Pons (tissue), 1 donor: ENCODE measurements at regions not wholly inside any gene's neighbourhood (a gene's known extent, or its start where the extent isn't known, plus 50 kb on each side); places are given as distances from the start of the nearest gene placed in this dataset.
"Not testable (repeated sequence)": the region's sequence is repeated elsewhere in the genome, so short reads cannot be mapped to it uniquely, and the experiment has no call there.

Source experiments
- DNase-seq: peaks from one replicate; pipeline ENCODE4 v3.0.0-alpha.2; 2016; ENCODE audit warnings: low spot score

DNA sequence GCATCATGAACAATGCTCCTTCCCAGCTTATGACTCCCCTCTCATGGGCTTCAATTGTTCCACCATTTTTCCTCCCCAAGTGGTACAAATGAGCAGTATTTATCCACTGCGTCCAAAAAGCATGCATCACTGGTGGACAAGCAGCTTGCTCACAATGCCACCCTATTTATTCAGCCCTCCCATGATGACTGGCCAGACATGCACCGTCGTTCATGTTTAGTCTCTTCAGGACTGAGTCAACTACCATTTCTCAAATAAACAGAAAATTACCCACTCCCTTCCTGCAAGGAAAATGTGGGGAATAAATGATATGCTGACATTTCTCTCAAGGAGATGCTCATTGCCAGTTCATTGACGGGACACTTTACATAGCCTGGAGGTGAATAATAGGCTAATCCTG lies 300.4 kb downstream of the C6orf118 start:
- no peak for DNase-seq

- DNase-seq, result no peak
Observed at GRCh38 chr6:165002866-165003265, 306.5 kb downstream of the C6orf118 start.

GRCh38 chr6:165002358-165002757 lies 307.0 kb downstream of the C6orf118 start:
- no peak for DNase-seq

DNA sequence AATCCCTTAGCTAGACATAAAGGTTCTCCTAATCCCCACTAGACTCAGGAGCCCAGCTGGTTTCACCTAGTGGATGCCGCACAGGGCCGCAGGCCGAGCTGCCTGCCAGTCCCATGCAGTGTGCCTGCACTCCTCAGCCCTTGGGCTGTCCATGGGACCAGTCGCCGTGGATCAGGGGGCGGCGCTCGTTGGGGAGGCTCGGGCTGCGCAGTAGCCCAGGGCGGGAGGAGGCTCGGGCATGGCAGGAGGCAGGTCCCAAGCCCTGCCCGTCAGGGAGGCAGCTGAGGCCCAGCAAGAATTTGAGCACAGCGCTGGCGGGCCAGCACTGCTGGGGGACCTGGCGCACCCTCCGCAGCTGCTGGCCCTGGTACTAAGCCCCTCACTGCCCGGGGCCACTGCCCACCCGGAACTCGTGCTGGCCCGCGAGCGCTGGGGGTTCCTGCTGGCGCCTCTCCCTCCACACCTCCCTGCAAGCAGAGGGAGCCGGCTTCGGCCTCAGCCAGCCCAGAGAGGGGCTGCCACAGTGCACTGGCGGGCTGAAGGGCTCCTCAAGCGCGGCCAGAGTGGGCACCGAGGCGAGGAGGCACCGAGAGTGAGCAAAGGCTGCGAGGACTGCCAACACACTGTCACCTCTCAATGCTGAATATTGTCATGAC lies 307.8 kb downstream of the C6orf118 start:
- DNase-seq, result no peak

DNA sequence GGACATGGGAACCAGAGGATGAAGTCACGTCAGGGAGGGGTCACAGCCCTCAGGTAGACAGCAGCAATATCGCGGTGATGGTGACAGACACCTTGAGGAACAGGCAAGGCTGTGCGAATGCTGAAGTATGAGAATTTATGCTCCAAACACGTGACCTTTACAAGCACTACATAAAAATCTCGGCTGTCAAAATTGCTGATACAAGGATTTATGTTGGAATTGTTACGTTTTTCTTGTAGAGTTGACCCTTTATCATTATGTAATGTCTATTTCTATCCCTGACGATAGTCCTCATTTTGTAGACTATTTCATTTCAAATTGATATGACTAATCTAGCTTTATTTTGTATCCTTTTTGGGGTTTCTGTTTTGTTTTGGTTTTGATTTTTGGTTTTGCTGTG lies 311.1 kb downstream of the C6orf118 start:
- DNase-seq, result no peak

DNA sequence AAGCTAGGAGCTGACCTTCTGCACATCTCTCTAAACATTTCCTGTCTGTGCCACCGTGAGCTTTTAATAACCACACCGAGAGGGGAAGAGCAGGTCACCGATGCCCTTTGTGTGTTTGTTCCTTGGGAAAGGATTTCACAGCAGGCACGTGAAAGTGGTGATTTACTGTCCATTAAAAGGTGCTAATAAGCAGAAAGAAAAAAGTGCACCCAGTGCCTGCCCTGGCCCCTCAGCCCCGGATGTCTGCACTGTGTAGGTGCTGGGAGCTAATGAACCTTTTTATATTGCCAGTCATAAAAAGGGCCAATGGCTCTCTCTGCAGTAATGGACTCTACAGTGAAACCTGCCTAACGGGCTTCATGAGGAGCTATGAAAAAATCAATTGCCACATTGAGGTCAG lies 312.6 kb downstream of the C6orf118 start:
- no peak for DNase-seq

DNA sequence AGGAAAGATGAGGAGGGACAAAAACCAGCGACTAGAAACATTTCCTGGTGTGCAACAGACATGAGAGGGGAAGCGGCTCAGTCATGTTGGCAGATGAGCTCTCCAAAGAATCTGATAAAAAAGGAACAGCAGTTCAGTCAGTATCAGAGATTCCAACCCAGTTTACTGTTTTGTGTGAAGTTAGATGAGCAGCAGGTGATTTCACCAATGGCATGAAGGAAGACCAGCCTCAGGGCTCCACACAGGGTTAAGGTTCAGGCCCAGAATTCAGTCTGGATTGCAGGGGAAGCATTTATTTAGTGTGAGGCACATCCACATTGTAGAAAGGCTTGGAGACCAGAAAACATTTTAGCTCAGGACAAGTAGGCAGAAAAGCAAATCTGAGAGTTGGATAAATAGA lies 317.8 kb downstream of the C6orf118 start:
- no peak for DNase-seq

- no peak for DNase-seq
Observed at GRCh38 chr6:164990901-164991300, 318.5 kb downstream of the C6orf118 start.

DNA sequence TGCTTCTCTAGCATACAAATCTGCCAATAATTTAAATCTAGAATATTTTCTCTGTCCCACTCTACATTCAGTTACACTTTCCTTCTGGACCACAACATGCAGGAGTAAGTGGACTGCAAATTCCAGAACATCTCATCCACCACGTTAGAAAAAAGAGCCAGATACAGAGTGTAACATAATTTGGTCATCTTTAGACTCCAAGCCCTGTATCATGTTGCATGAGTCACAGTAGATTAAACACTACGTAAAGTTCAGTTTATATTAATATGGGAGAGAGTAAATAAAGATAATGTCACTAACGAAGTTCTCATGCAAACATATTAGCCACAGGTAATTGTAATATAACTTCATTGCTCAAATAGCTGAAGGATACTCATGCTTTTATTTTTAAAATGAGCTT lies 327.0 kb downstream of the C6orf118 start:
- DNase-seq, result no peak

DNA sequence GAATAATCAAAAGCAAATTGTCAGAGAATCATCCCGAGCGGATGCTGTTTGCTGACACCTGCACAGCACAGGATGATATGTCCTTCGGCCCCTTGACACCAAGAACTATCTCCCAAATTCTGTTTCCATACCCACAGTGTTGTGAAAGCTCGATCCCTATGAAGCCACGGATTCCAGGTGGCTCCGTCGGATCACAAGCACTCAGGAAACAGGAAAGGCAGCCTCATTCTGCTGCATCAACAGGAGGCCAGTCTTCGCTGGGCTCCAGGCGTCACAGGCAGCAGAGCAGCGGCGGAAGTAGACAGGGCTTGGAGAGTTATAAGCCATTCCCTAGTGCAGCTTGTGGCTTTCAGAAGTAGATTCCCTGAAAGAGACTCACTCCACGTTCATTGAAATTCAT lies 342.3 kb downstream of the C6orf118 start:
- DNase-seq, result no peak

DNA sequence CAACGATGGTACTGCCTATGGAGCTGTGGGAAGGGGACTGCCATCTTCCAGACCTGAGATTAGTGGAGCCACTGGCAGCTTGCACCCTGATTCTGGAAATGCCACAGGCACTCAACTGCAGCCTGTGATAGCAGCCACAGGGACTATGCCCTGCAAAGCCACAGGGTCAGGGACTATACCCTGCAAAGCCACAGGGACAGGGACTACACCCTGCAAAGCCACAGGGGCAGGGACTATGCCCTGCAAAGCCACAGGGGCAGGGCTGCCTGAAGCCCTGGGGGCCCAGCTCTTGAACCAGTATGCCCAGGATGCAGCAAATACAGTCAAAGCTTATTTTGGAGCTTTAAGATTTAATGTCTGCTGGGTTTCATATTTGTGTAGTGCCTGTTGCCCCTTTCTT lies 346.6 kb downstream of the C6orf118 start:
- no peak for DNase-seq

DNA sequence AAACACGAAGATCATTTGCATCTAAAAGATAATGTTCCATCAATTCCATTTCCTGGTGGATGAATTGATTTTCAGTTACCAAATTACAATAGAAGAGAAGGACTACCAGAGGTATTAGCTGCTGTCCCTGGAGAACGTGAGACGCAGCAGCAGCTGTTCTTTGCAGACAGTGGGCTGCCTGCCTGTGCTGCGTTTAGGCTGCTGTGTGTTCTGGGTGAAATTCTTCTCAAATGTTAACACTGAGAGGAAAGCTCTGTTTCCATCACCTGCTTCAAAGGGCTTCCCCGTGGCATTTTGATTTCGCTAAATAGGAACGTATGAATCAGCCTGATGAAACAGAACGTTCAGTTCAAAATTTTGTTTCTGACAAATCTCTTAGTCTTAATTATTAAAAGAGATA lies 362.2 kb downstream of the C6orf118 start:
- DNase-seq, result no peak

GRCh38 chr6:164942271-164942670 lies 367.1 kb downstream of the C6orf118 start:
- DNase-seq, result no peak

GRCh38 chr6:164933238-164933794 lies 376.1 kb downstream of the C6orf118 start:
- DNase-seq, result not testable (repeated sequence)

GRCh38 chr6:164929408-164929977 lies 379.9 kb downstream of the C6orf118 start:
- DNase-seq, result peak; percentile 9

DNA sequence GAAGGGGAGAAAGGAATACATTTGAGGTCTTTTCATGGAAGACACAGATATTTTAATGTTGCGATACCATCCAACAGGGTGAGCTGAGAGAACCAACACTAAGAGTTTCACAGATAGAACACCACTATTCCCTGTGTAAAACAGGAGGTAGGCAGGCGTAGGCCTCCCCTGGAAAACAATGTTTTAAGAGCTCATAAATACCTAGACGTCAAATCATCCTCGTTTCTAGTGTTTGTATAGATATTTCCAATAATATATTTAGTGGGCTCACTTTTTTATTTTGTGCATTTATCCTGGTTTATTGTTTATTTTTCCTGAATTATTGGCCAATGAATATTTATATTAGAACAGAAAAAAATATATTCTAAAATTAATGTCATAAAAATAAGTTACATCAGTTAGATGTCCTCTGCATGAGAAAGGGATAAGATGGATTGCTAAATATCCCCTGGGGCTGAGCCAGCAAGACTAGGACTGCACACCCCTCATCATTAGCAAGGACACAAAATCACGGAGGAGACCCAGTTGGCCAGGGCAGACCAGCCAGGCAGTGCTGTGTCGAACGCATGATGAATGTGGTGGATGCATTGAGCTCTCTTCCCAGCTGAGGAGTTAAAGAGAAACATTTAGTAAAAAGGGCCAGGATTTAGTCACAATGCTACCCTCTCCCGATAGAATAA lies 380.5 kb downstream of the C6orf118 start:
- DNase-seq, result no peak

GRCh38 chr6:164928057-164928727 lies 381.2 kb downstream of the C6orf118 start:
- DNase-seq, result peak; percentile 32

GRCh38 chr6:164927288-164928056 lies 381.9 kb downstream of the C6orf118 start:
- peak; percentile 80 for DNase-seq

DNA sequence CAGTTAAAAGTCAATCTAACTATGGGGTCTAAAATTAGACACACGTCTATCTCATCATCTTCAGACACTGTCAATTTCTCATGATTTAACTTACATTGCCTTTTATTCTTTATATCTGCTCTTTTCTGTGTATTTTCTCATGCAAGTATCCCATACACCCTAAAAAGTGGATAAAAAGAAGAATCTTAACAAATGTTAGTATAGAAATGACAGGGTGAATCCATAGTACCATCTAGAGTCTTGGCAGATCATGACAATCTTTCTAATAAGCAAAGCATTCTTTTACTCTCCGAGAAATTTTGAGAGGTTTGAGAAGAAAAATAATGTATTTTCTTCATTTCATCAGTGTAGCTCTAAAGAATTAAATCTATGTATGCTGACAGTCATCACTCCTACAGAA lies 382.7 kb downstream of the C6orf118 start:
- DNase-seq, result peak; percentile 64

- DNase-seq, result no peak
Observed at GRCh38 chr6:164925681-164926530, 383.5 kb downstream of the C6orf118 start.

DNA sequence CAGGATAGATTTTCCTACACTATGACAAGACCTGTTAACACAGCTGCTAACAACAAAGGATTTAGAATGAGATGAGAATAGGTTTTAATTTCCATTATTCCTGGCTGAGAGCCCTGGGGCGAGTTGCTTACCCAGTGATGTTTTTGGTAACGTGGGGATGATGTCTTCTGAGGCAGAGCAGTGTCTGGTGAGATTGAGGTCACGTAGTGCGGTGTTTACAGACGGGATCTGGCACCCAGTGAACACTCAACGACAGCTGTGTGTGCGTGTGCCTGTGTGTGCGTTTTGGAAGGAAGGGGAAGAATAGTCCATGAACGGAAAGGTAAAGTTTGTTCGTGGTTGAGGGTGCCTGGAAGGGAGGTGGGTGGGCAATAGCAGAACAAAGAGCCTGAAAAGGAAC lies 384.7 kb downstream of the C6orf118 start:
- no peak for DNase-seq
